Karpas-422 (cell line): ENCODE measurements at regions not wholly inside any gene's neighbourhood (a gene's known extent, or its start where the extent isn't known, plus 50 kb on each side); places are given as distances from the start of the nearest gene placed in this dataset.

Experiments
- DNase-seq: peaks from one replicate; pipeline ENCODE4 v3.0.0-alpha.2; 2015
- H2AFZ ChIP-seq: fragments of 200-600 bp; sonication (generic); 2 replicates; pipeline ENCODE4 v1.6.1; 2014; ENCODE audit warnings: antibody characterized with exemption, low read length, mixed read lengths
- H3K27ac ChIP-seq: fragments of 200-600 bp; sonication (generic); 2 replicates; pipeline ENCODE4 v1.5.1; 2014; ENCODE audit warnings: mild to moderate bottlenecking, low read length, moderate library complexity
- H3K27me3 ChIP-seq: fragments of 200-600 bp; sonication (generic); 2 replicates; pipeline ENCODE4 v1.6.1; 2014; ENCODE audit warnings: low read length, mixed read lengths
- H3K36me3 ChIP-seq: fragments of 200-600 bp; sonication (generic); 2 replicates; pipeline ENCODE4 v1.6.1; 2014; ENCODE audit warnings: low read length, mixed read lengths; ENCODE audit not compliant: insufficient read depth
- H3K4me1 ChIP-seq: fragments of 200-600 bp; sonication (generic); 2 replicates; pipeline ENCODE4 v1.6.1; 2014; ENCODE audit warnings: mild to moderate bottlenecking, low read length, mixed read lengths
- H3K4me2 ChIP-seq: fragments of 200-600 bp; sonication (generic); 2 replicates; pipeline ENCODE4 v1.6.1; 2014; ENCODE audit warnings: low read length, low read depth, mild to moderate bottlenecking; ENCODE audit not compliant: poor library complexity, severe bottlenecking
- H3K4me3 ChIP-seq: fragments of 200-600 bp; sonication (generic); 2 replicates; pipeline ENCODE4 v1.5.1; 2014; ENCODE audit warnings: mild to moderate bottlenecking, antibody characterized with exemption, low read length, mixed read lengths
- H3K79me2 ChIP-seq: fragments of 200-600 bp; sonication (generic); 2 replicates; pipeline ENCODE4 v1.6.1; 2014; ENCODE audit warnings: mild to moderate bottlenecking, low read length, mixed read lengths
- H3K9ac ChIP-seq: fragments of 200-600 bp; sonication (generic); 2 replicates; pipeline ENCODE4 v1.6.0; 2014; ENCODE audit warnings: low read length
- H3K9me2 ChIP-seq: fragments of 200-600 bp; sonication (generic), shearing (Covaris generic); replicated peaks from 2 replicates; pipeline ENCODE4 v1.6.0; 2014; ENCODE audit warnings: mild to moderate bottlenecking, low read length, moderate library complexity; ENCODE audit not compliant: insufficient read depth
- H3K9me3 ChIP-seq: fragments of 300-700, 200-600 bp; sonication (generic); 2 replicates; pipeline ENCODE4 v1.6.1; 2014; ENCODE audit warnings: low read length, mixed read lengths
- H4K20me1 ChIP-seq: fragments of 200-600 bp; sonication (generic); 2 replicates; pipeline ENCODE4 v1.6.1; 2014; ENCODE audit warnings: mild to moderate bottlenecking, antibody characterized with exemption, low read length, low read depth; ENCODE audit not compliant: insufficient read depth

- DNase-seq: no peak
- no peak overlapping the region for H3K4me2 ChIP-seq
- H3K9me2 ChIP-seq: no peaks in the 10 kb centered on the region
- H3K4me1 ChIP-seq: no peaks in the 10 kb centered on the region
- no peaks in the 10 kb centered on the region for H3K9me3 ChIP-seq
- no peak overlapping the region for H3K27ac ChIP-seq
- H3K9ac ChIP-seq: no peak overlapping the region
- H3K4me3 ChIP-seq: no peak overlapping the region
- H3K36me3 ChIP-seq: no peaks in the 10 kb centered on the region
- no peaks in the 10 kb centered on the region for H3K27me3 ChIP-seq
- no peak overlapping the region for H2AFZ ChIP-seq
- no peaks in the 10 kb centered on the region for H4K20me1 ChIP-seq
- H3K79me2 ChIP-seq: no peaks in the 10 kb centered on the region
Observed at GRCh38 chr20:50398821-50399554, 111.2 kb upstream of the PTPN1 start.

- no peaks in the 10 kb centered on the region for H3K27me3 ChIP-seq
- H3K9me3 ChIP-seq: no peaks in the 10 kb centered on the region
- H3K4me1 ChIP-seq: no peaks in the 10 kb centered on the region
- no peak overlapping the region for H3K27ac ChIP-seq
- H3K4me2 ChIP-seq: no peak overlapping the region
- DNase-seq: no peak
- no peak overlapping the region for H3K9ac ChIP-seq
- H3K79me2 ChIP-seq: no peaks in the 10 kb centered on the region
- H3K4me3 ChIP-seq: no peak overlapping the region
- H4K20me1 ChIP-seq: no peaks in the 10 kb centered on the region
- H3K36me3 ChIP-seq: no peaks in the 10 kb centered on the region
- H2AFZ ChIP-seq: no peak overlapping the region
- H3K9me2 ChIP-seq: no peaks in the 10 kb centered on the region
Observed at GRCh38 chr20:50399555-50399916, 110.6 kb upstream of the PTPN1 start.

- Histone ChIP-seq H3K36me3 (no peaks in the 10 kb centered on the region), H3K9ac (no peak overlapping the region), H3K4me3 (no peak overlapping the region), H3K79me2 (no peaks in the 10 kb centered on the region), H4K20me1 (no peaks in the 10 kb centered on the region), H3K27me3 (no peaks in the 10 kb centered on the region), H3K27ac (no peak overlapping the region), H3K4me1 (no peaks in the 10 kb centered on the region), H3K9me2 (no peaks in the 10 kb centered on the region), H2AFZ (no peak overlapping the region), H3K9me3 (no peaks in the 10 kb centered on the region), H3K4me2 (no peak overlapping the region)
- DNase-seq: no peak
Observed at GRCh38 chr20:50399917-50400704, 110.1 kb upstream of the PTPN1 start.

- Histone ChIP-seq H3K36me3 (no peaks in the 10 kb centered on the region), H4K20me1 (no peaks in the 10 kb centered on the region), H3K4me3 (no peak overlapping the region), H3K27me3 (no peaks in the 10 kb centered on the region), H3K4me2 (no peak overlapping the region), H3K9ac (no peak overlapping the region), H3K79me2 (no peaks in the 10 kb centered on the region), H3K9me2 (no peaks in the 10 kb centered on the region), H2AFZ (no peak overlapping the region), H3K27ac (no peak overlapping the region), H3K9me3 (no peaks in the 10 kb centered on the region), H3K4me1 (no peaks in the 10 kb centered on the region)
- DNase-seq: no peak
Observed at GRCh38 chr20:50400705-50401586, 109.2 kb upstream of the PTPN1 start.

GRCh38 chr20:50401587-50402418, 108.4 kb upstream of the PTPN1 start:
- no peak for DNase-seq
- no peak overlapping the region for H3K27ac ChIP-seq
- no peaks in the 10 kb centered on the region for H3K36me3 ChIP-seq
- H3K4me3 ChIP-seq: no peak overlapping the region
- H3K9ac ChIP-seq: no peak overlapping the region
- no peak overlapping the region for H2AFZ ChIP-seq
- H3K9me3 ChIP-seq: no peaks in the 10 kb centered on the region
- H3K4me2 ChIP-seq: no peak overlapping the region
- no peaks in the 10 kb centered on the region for H3K27me3 ChIP-seq
- H4K20me1 ChIP-seq: no peaks in the 10 kb centered on the region
- H3K9me2 ChIP-seq: no peaks in the 10 kb centered on the region
- H3K79me2 ChIP-seq: no peaks in the 10 kb centered on the region
- H3K4me1 ChIP-seq: no peaks in the 10 kb centered on the region

- H3K4me1 ChIP-seq: no peaks in the 10 kb centered on the region
- H3K4me3 ChIP-seq: no peak overlapping the region
- no peaks in the 10 kb centered on the region for H3K36me3 ChIP-seq
- H3K9ac ChIP-seq: no peak overlapping the region
- H3K9me3 ChIP-seq: no peaks in the 10 kb centered on the region
- H3K4me2 ChIP-seq: no peak overlapping the region
- H3K27ac ChIP-seq: no peak overlapping the region
- no peak overlapping the region for H2AFZ ChIP-seq
- DNase-seq: no peak
- H4K20me1 ChIP-seq: no peaks in the 10 kb centered on the region
- no peaks in the 10 kb centered on the region for H3K27me3 ChIP-seq
- H3K9me2 ChIP-seq: no peaks in the 10 kb centered on the region
- no peaks in the 10 kb centered on the region for H3K79me2 ChIP-seq
Observed at GRCh38 chr20:50403565-50404418, 106.4 kb upstream of the PTPN1 start.

- Histone ChIP-seq H3K9ac (no peak overlapping the region), H4K20me1 (no peaks in the 10 kb centered on the region), H3K4me2 (no peak overlapping the region), H3K27ac (no peak overlapping the region), H3K79me2 (no peaks in the 10 kb centered on the region), H3K4me3 (no peak overlapping the region), H3K27me3 (no peaks in the 10 kb centered on the region), H2AFZ (no peak overlapping the region), H3K9me3 (no peaks in the 10 kb centered on the region), H3K4me1 (no peaks in the 10 kb centered on the region), H3K9me2 (no peaks in the 10 kb centered on the region), H3K36me3 (no peaks in the 10 kb centered on the region)
- no peak for DNase-seq
Observed at GRCh38 chr20:50404419-50405234, 105.6 kb upstream of the PTPN1 start.
